ENCODE measurements at regions not wholly inside any gene's neighbourhood (a gene's known extent, or its start where the extent isn't known, plus 50 kb on each side); places are given as distances from the start of the nearest gene placed in this dataset.

GRCh38 chrY:13567186-13567585 lies 87.4 kb upstream of the UTY start:
- ATAC-seq (no peak), DNase-seq (no peak)
- Histone ChIP-seq H3K36me3 (ENCODE audit: low read depth) (no peaks in the 10 kb centered on the region), H3K4me1 (ENCODE audit: low read depth) (no peaks in the 10 kb centered on the region), H3K4me3 (no peak overlapping the region), H3K9me3 (no peaks in the 10 kb centered on the region)
- intact Hi-C loops (cut with DNase I, micrococcal nuclease) = no loop called here
- no peak for TF ChIP-seq CTCF (IDR thresholded peaks at IDR 0.05)

GRCh38 chrY:13554949-13555348 lies 75.1 kb upstream of the UTY start:
- no peak for TF ChIP-seq CTCF (IDR thresholded peaks at IDR 0.05)
- DNase-seq (no peak), ATAC-seq (no peak)
- intact Hi-C loops (cut with DNase I, micrococcal nuclease) = no loop called here
- Histone ChIP-seq H3K4me1 (ENCODE audit: low read depth) (no peaks in the 10 kb centered on the region), H3K36me3 (ENCODE audit: low read depth) (no peaks in the 10 kb centered on the region), H3K4me3 (no peak overlapping the region), H3K9me3 (no peaks in the 10 kb centered on the region)

GRCh38 chrY:13552393-13553116 lies 72.7 kb upstream of the UTY start:
- intact Hi-C loops (cut with DNase I, micrococcal nuclease) = no loop called here
- TF ChIP-seq CTCF (IDR thresholded peaks at IDR 0.05) = no peak
- Histone ChIP-seq H3K4me1 (ENCODE audit: low read depth) (no peaks in the 10 kb centered on the region), H3K36me3 (ENCODE audit: low read depth) (no peaks in the 10 kb centered on the region), H3K9me3 (no peaks in the 10 kb centered on the region), H3K4me3 (no peak overlapping the region)
- DNase-seq = no peak
- no peak for ATAC-seq

GRCh38 chrY:13551246-13551645 lies 71.4 kb upstream of the UTY start:
- intact Hi-C loops (cut with DNase I, micrococcal nuclease) = no loop called here
- H3K9me3 ChIP-seq = no peaks in the 10 kb centered on the region
- no peaks in the 10 kb centered on the region for H3K4me1 ChIP-seq (ENCODE audit: low read depth)
- no peak overlapping the region for H3K4me3 ChIP-seq
- ATAC-seq = no peak
- no peaks in the 10 kb centered on the region for H3K36me3 ChIP-seq (ENCODE audit: low read depth)
- no peak for DNase-seq
- no peak for TF ChIP-seq CTCF (IDR thresholded peaks at IDR 0.05)

- no peaks in the 10 kb centered on the region for H3K36me3 ChIP-seq (ENCODE audit: low read depth)
- intact Hi-C loops (cut with DNase I, micrococcal nuclease) = no loop called here
- DNase-seq (no peak), ATAC-seq (no peak)
- no peaks in the 10 kb centered on the region for H3K4me1 ChIP-seq (ENCODE audit: low read depth)
- H3K4me3 ChIP-seq = no peak overlapping the region
- no peak for TF ChIP-seq CTCF (IDR thresholded peaks at IDR 0.05)
- H3K9me3 ChIP-seq = no peaks in the 10 kb centered on the region
Observed at GRCh38 chrY:13544491-13544890, 64.7 kb upstream of the UTY start.

- H3K36me3 ChIP-seq (ENCODE audit: low read depth) = no peaks in the 10 kb centered on the region
- DNase-seq (no peak), ATAC-seq (no peak)
- no peak overlapping the region for H3K4me3 ChIP-seq
- H3K9me3 ChIP-seq = no peaks in the 10 kb centered on the region
- intact Hi-C loops (cut with DNase I, micrococcal nuclease) = no loop called here
- TF ChIP-seq CTCF (IDR thresholded peaks at IDR 0.05) = no peak
- H3K4me1 ChIP-seq (ENCODE audit: low read depth) = no peaks in the 10 kb centered on the region
Observed at GRCh38 chrY:13537919-13538318, 58.1 kb upstream of the UTY start.
